ENCODE measurements at regions not wholly inside any gene's neighbourhood (a gene's known extent, or its start where the extent isn't known, plus 50 kb on each side); places are given as distances from the start of the nearest gene placed in this dataset.

- Histone ChIP-seq H3K36me3 (ENCODE audit: insufficient read depth, low read length) (no peaks in the 10 kb centered on the region), H3K27me3 (ENCODE audit: insufficient read depth, low read depth, low read length) (no peaks in the 10 kb centered on the region), H3F3A (ENCODE audit: insufficient read depth, low read length, poor library complexity, severe bottlenecking) (no peaks in the 10 kb centered on the region), H2AFZ (ENCODE audit: low read depth, low read length) (no peak overlapping the region), H4K20me1 (ENCODE audit: insufficient read depth) (no peaks in the 10 kb centered on the region), H3K9me3 (ENCODE audit: low read length) (no peaks in the 10 kb centered on the region), H3K4me2 (ENCODE audit: low read length) (no peak overlapping the region), H3K4me3 (ENCODE audit: low read length) (no peak overlapping the region), H3K9ac (ENCODE audit: low read length) (no peak overlapping the region), H3K27ac (ENCODE audit: low read length) (no peak overlapping the region), H3K9me2 (ENCODE audit: insufficient read depth, low read length) (no peaks in the 10 kb centered on the region), H3K79me2 (replicated peaks; ENCODE audit: insufficient read depth, low read length) (no peaks in the 10 kb centered on the region)
- TF ChIP-seq RAD21 (conservative IDR thresholded peaks at IDR 0.05), result no peak
- no peak for TF ChIP-seq EZH2 (IDR thresholded peaks at IDR 0.05; ENCODE audit: borderline replicate concordance, insufficient read depth, low read length, poor library complexity, severe bottlenecking)
- TF ChIP-seq CTCF (IDR thresholded peaks at IDR 0.05; ENCODE audit: poor library complexity, severe bottlenecking), result no peak
- no peak for TF ChIP-seq EP300 (conservative IDR thresholded peaks at IDR 0.05; ENCODE audit: poor library complexity, severe bottlenecking)
- no peak for TF ChIP-seq REST (IDR thresholded peaks at IDR 0.05; ENCODE audit: borderline replicate concordance)
- TF ChIP-seq SMC3 (conservative IDR thresholded peaks at IDR 0.05; ENCODE audit: poor library complexity), result no peak
Observed at GRCh38 chr12:4137441-4137840, 136.1 kb upstream of the CCND2 start.

- H3K27me3 ChIP-seq (ENCODE audit: insufficient read depth, low read depth, low read length), result no peaks in the 10 kb centered on the region
- no peak overlapping the region for H3K4me3 ChIP-seq (ENCODE audit: low read length)
- no peaks in the 10 kb centered on the region for H3K79me2 ChIP-seq (replicated peaks; ENCODE audit: insufficient read depth, low read length)
- no peak overlapping the region for H3K27ac ChIP-seq (ENCODE audit: low read length)
- H2AFZ ChIP-seq (ENCODE audit: low read depth, low read length), result no peak overlapping the region
- TF ChIP-seq RAD21 (conservative IDR thresholded peaks at IDR 0.05), result no peak
- no peak for TF ChIP-seq EZH2 (IDR thresholded peaks at IDR 0.05; ENCODE audit: borderline replicate concordance, insufficient read depth, low read length, poor library complexity, severe bottlenecking)
- TF ChIP-seq SMC3 (conservative IDR thresholded peaks at IDR 0.05; ENCODE audit: poor library complexity), result no peak
- TF ChIP-seq CTCF (IDR thresholded peaks at IDR 0.05; ENCODE audit: poor library complexity, severe bottlenecking), result no peak
- no peak for TF ChIP-seq TAF1 (IDR thresholded peaks at IDR 0.05; ENCODE audit: low read depth)
- no peak for TF ChIP-seq REST (IDR thresholded peaks at IDR 0.05; ENCODE audit: borderline replicate concordance)
- TF ChIP-seq EP300 (conservative IDR thresholded peaks at IDR 0.05; ENCODE audit: poor library complexity, severe bottlenecking), result no peak
- TF ChIP-seq POLR2AphosphoS5 (IDR thresholded peaks at IDR 0.05), result no peak
- TF ChIP-seq MXI1 (conservative IDR thresholded peaks at IDR 0.05; ENCODE audit: poor library complexity, severe bottlenecking), result no peak
- H3K4me2 ChIP-seq (ENCODE audit: low read length), result no peak overlapping the region
- no peaks in the 10 kb centered on the region for H3K36me3 ChIP-seq (ENCODE audit: insufficient read depth, low read length)
- H3K9me2 ChIP-seq (ENCODE audit: insufficient read depth, low read length), result no peaks in the 10 kb centered on the region
- no peak overlapping the region for H3K9ac ChIP-seq (ENCODE audit: low read length)
- H3K9me3 ChIP-seq (ENCODE audit: low read length), result no peaks in the 10 kb centered on the region
- no peaks in the 10 kb centered on the region for H3F3A ChIP-seq (ENCODE audit: insufficient read depth, low read length, poor library complexity, severe bottlenecking)
- H4K20me1 ChIP-seq (ENCODE audit: insufficient read depth), result no peaks in the 10 kb centered on the region
Observed at GRCh38 chr12:4137015-4137414, 136.5 kb upstream of the CCND2 start.
